Endodermal cell (in vitro differentiated cells): ENCODE measurements at regions not wholly inside any gene's neighbourhood (a gene's known extent, or its start where the extent isn't known, plus 50 kb on each side); places are given as distances from the start of the nearest gene placed in this dataset.

Source experiments
- DNase-seq: peaks from one replicate; pipeline ENCODE4 v3.0.0-alpha.2; 2017
- H3K27ac ChIP-seq: 2 replicates; pipeline ENCODE4 v1.5.1; 2013; ENCODE audit warnings: mild to moderate bottlenecking, low read depth, low read length, moderate library complexity
- H3K27me3 ChIP-seq: 2 replicates; pipeline ENCODE4 v1.6.1; 2013; ENCODE audit warnings: mild to moderate bottlenecking, low read length, moderate library complexity; ENCODE audit not compliant: insufficient read depth, control insufficient read depth, poor library complexity, severe bottlenecking
- H3K36me3 ChIP-seq: 2 replicates; pipeline ENCODE4 v1.7.0; 2013; ENCODE audit warnings: mild to moderate bottlenecking, low read length, moderate library complexity; ENCODE audit not compliant: control insufficient read depth, insufficient read depth
- H3K4me1 ChIP-seq: one replicate; pipeline ENCODE4 v1.7.0; 2013; ENCODE audit warnings: low read length; ENCODE audit not compliant: control insufficient read depth, insufficient read depth
- H3K4me3 ChIP-seq: 2 replicates; pipeline ENCODE4 v1.5.1; 2013; ENCODE audit warnings: mild to moderate bottlenecking, low read length, moderate library complexity
- H3K9ac ChIP-seq: 2 replicates; pipeline ENCODE4 v1.6.1; 2013; ENCODE audit warnings: mild to moderate bottlenecking, low read length, moderate library complexity; ENCODE audit not compliant: poor library complexity, severe bottlenecking; ENCODE audit errors: extremely low read depth
- H3K9me3 ChIP-seq: 2 replicates; pipeline ENCODE4 v1.6.1; 2013; ENCODE audit warnings: mild to moderate bottlenecking, low read length, moderate library complexity; ENCODE audit not compliant: control insufficient read depth
- H3K27ac Mint-ChIP-seq: 2 replicates; pipeline ENCODE4 v1.8.0; 2020; ENCODE audit warnings: mixed read lengths
- H3K27me3 Mint-ChIP-seq: 2 replicates; pipeline ENCODE4 v1.8.0; 2021; ENCODE audit warnings: mild to moderate bottlenecking, mixed read lengths; ENCODE audit not compliant: insufficient read depth
- H3K36me3 Mint-ChIP-seq: 2 replicates; pipeline ENCODE4 v1.8.0; 2020; ENCODE audit warnings: low read depth, mixed read lengths
- H3K4me1 Mint-ChIP-seq: 2 replicates; pipeline ENCODE4 v1.8.0; 2020; ENCODE audit warnings: mixed read lengths
- H3K4me3 Mint-ChIP-seq: 2 replicates; pipeline ENCODE4 v1.8.0; 2020; ENCODE audit warnings: mild to moderate bottlenecking, moderate library complexity, mixed read lengths
- H3K9me3 Mint-ChIP-seq: 2 replicates; pipeline ENCODE4 v1.8.0; 2020; ENCODE audit warnings: mild to moderate bottlenecking, mixed read lengths
- CTCF ChIP-seq: fragments of 200-600 bp; sonication (generic); conservative IDR thresholded peaks from 2 replicates; pipeline ENCODE4 v1.5.0; 2021; ENCODE audit warnings: antibody characterized with exemption, mild to moderate bottlenecking
- WGBS, 2 experiments: methylation state at CpG; one replicate each; pipeline versions ENCODE4 v1.1.5 to v1.1.7; 2013; ENCODE audit warnings: missing lambda C conversion rate in 2 of 2, mixed read lengths in 1 of 2; ENCODE audit not compliant: insufficient coverage in 1 of 2, insufficient read length in 1 of 2; 5-methylcytosine and 5-hydroxymethylcytosine counted together

- Mint-ChIP-seq H3K27ac (no peak overlapping the region), H3K4me3 (no peak overlapping the region), H3K4me1 (no peaks in the 10 kb centered on the region), H3K9me3 (no peaks in the 10 kb centered on the region), H3K36me3 (no peaks in the 10 kb centered on the region), H3K27me3 (no peaks in the 10 kb centered on the region)
- DNase-seq = no peak
- H3K9me3 ChIP-seq = no peaks in the 10 kb centered on the region
- H3K9ac ChIP-seq = no peak overlapping the region
- WGBS, 2 experiments = 70 to 83% methylated on average over 2 to 4 of the region's 4 CpGs
- TF ChIP-seq CTCF = no peak
- no peaks in the 10 kb centered on the region for H3K36me3 ChIP-seq
- no peaks in the 10 kb centered on the region for H3K27me3 ChIP-seq
- H3K27ac ChIP-seq = no peak overlapping the region
- H3K4me1 ChIP-seq = no peaks in the 10 kb centered on the region
- no peak overlapping the region for H3K4me3 ChIP-seq
These were observed 96.8 kb upstream of the FAT1 start for GRCh38 chr4:186820391-186820891.

- 80 to 85% methylated on average over 3 of the region's 3 CpGs for WGBS, 2 experiments
These were observed 100.3 kb upstream of the FAT1 start for GRCh38 chr4:186823989-186824388.

GRCh38 chr4:186825069-186825468 is 101.4 kb upstream of the FAT1 start:
- H3K36me3 Mint-ChIP-seq = no peaks in the 10 kb centered on the region
- no peak overlapping the region for H3K4me3 Mint-ChIP-seq
- no peak overlapping the region for H3K9ac ChIP-seq
- no peaks in the 10 kb centered on the region for H3K36me3 ChIP-seq
- peaks cover 2% of the 10 kb centered on the region for H3K27me3 Mint-ChIP-seq
- no peaks in the 10 kb centered on the region for H3K9me3 ChIP-seq
- WGBS, 2 experiments = 88 to 100% methylated on average over 2 of the region's 3 CpGs
- no peak for TF ChIP-seq CTCF
- DNase-seq = no peak
- no peaks in the 10 kb centered on the region for H3K4me1 ChIP-seq
- peaks cover 2% of the 10 kb centered on the region for H3K4me1 Mint-ChIP-seq
- no peak overlapping the region for H3K27ac Mint-ChIP-seq
- no peak overlapping the region for H3K4me3 ChIP-seq
- no peak overlapping the region for H3K27ac ChIP-seq
- H3K9me3 Mint-ChIP-seq = no peaks in the 10 kb centered on the region
- no peaks in the 10 kb centered on the region for H3K27me3 ChIP-seq

More at GRCh38 chr4:186823989-186824388, 100.3 kb upstream of the FAT1 start:
- no peaks in the 10 kb centered on the region for H3K27me3 ChIP-seq
- peaks cover 2% of the 10 kb centered on the region for H3K4me1 Mint-ChIP-seq
- H3K36me3 ChIP-seq = no peaks in the 10 kb centered on the region
- H3K9ac ChIP-seq = no peak overlapping the region
- no peaks in the 10 kb centered on the region for H3K9me3 Mint-ChIP-seq
- no peak overlapping the region for H3K4me3 Mint-ChIP-seq
- H3K27ac Mint-ChIP-seq = no peak overlapping the region
- H3K4me1 ChIP-seq = no peaks in the 10 kb centered on the region
- no peaks in the 10 kb centered on the region for H3K36me3 Mint-ChIP-seq
- H3K27me3 Mint-ChIP-seq = no peaks in the 10 kb centered on the region
- H3K4me3 ChIP-seq = no peak overlapping the region
- no peak overlapping the region for H3K27ac ChIP-seq
- TF ChIP-seq CTCF = no peak
- H3K9me3 ChIP-seq = no peaks in the 10 kb centered on the region
- no peak for DNase-seq
